Kidney glomerular epithelial cell (primary cell): ENCODE measurements at regions not wholly inside any gene's neighbourhood (a gene's known extent, or its start where the extent isn't known, plus 50 kb on each side); places are given as distances from the start of the nearest gene placed in this dataset.
A peak's percentile ranks its signal among the peaks of the same experiment; 100 is the strongest.
"Not testable (repeated sequence)": the region's sequence is repeated elsewhere in the genome, so short reads cannot be mapped to it uniquely, and the experiment has no call there.

Experiments used
- DNase-seq: peaks from one replicate; lab custom pipeline; 2025; lab: John Stamatoyannopoulos, UW

DNA sequence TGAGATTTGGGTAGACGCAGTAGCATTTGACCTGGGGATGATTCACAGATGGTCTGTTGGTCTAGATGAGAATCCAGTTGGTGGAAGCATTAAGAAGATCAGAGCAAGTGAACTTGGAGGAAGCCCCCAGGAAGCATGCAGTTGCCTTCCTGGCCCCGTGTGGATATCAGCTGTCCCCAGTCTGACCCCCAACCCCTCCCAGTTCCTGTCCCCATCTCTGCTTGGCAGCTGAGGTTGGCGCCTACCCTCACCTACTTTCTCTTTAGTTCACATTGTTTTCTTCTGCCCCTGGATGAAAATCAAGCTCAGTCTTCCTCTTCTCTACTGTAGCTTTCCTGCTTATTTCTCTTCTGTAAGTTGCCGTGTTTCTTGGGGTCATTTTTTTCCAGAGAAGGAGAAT lies 227.9 kb downstream of the GATA3 start:
- DNase-seq: no peak

DNA sequence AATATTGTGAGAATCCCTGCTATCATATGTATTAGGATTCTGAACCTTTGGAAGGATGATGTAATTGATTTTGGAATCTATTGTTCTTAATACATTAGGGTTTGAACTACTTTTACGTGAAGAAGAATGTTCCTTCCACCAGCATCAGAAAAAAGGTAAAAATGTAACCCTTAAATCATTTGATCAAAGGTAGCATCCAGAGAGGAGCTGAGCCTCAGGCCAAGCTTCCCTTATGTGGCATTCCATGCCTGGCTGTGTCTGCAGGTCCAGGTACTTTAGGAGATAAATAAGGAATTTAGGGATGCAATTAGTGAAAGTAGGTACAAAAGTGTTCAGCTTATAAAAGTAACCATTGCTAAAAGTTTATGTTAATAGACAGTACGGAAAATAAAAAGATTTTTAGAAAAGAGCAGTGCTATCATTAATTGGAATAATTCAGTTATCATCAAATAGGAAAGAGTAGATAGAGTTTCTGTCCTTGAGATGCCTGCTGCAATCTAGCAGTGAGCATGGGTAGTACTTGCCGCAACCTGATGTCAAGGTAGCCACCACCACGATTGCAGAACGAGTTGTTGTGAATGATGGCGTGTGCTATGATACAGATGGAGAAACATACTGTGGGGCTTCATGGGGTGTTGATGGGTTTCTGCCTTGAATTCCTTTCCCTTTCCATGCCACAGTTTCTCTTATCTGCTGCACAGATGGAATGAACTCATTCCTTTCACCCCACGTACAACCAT lies 228.8 kb downstream of the GATA3 start:
- DNase-seq: no peak

DNA sequence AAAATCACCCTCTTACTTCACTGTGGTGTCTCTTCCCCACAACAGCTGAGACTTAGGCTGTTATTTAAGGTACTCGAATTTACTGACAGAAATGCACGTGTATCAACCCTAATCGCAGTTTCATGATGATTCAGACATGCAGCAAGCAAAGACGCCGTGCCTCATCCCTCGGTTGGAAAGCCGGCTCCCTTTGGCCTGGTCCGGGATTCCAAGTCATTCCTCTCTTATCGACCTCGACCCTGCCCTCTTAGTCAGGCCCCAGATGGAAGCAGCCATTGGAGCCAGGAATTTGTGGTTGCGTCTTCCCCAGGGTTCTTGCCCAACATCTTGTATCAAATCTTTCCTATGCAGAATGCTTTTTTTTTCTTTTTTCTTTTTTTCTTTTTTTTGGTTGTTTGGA lies 229.5 kb downstream of the GATA3 start:
- DNase-seq: no peak

DNA sequence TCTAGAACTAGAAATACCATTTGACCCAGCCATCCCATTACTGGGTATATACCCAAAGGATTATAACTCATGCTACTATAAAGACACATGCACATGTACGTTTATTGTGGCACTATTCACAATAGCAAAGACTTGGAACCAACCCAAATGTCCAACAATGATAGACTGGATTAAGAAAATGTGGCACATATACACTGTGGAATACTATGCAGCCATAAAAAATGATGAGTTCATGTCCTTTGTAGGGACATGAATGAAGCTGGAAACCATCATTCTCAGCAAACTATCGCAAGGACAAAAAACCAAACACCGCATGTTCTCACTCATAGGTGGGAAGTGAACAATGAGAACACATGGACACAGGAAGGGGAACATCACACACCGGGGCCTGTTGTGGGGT lies 231.5 kb downstream of the GATA3 start:
- not testable (repeated sequence) for DNase-seq

DNA sequence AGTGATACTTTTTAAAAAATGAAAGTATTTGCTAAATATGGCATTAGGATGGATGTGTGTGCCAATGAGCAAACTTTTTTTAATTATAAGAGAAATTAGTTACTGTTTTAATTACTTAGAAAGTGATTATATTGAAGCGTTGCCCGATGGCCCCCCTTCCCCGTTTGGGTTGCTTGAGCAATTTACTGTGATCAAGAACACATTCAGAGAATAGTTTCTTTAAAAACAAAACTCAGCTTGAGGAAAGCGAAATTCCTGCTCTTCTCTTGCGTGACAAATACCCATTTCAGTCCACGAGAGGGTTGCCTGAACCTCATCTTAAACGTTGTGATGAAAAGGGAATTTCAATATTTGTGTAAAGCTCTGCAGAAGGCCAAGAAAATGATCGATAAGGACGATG lies 234.1 kb downstream of the GATA3 start:
- DNase-seq: no peak

DNA sequence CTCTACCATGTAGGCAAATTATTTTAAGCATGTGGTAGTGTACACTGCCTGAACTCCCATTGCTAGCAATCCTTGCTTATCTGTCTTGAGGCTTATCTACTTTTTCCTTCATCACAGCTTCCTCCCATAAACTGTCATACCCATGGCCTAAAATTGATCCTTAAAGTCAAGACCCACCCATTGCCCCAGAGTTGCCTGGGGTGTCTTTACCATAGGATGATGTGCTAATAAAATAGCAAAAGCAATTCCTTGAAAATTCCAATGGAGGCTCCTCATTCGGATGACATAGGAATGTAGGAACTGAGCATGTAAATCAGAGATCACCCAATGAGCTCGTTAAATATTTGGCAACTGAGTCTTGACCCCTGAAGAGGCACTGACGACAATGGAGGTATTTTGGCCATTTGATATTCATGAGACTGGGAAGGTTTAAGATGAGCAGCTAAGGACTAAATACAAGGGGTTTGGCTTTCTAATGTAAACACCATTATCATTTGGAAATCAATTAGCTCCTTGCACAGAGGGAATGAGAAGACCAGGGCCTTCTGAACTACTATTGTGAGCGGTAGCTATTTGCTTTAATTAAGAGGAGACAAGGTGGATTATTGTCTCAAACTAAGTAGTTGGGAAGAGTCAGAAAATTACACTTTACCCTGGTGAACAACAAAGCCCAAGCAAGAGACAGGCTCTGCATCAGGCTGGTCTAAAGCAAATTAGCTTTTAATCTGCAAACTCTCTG lies 234.9 kb downstream of the GATA3 start:
- no peak for DNase-seq

DNA sequence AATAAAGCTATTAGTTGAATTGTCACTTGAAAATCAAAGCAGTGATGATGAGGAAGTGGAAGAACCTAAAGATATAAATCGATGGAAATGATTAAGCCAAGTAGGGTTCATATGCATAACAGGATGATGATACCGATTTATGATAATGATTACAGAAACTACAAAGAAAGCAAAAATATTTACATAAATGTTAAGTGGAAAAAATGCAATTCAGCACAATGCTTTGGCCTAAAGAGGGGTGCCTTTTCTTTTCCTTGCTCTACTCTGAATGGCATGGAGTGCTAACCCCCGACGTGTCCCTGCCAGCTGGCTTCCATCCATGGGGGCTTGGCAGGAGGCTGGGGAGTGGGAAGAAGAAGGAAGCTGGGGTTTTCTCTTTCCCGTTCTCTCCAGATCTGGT lies 240.3 kb downstream of the GATA3 start:
- DNase-seq: no peak

DNA sequence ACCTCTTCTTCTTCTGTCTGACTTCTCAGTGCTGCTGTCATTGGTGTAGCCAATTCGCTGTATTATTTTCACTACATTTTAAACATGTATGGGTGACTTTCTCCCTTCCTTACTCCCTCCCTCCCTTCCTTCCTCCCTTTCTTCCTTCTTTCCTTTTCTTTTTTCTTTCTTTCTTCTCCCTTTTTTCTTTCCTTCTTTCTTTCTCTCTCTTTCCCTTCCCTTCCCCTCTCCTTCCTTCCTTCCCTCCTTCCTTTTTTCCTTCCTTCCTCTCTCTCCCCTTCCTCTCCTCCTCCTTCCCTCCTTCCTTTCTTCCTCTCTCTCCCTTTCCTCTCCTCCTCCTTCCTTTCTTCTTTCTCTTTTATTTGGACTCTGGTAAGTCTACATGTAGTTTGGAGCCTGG lies 240.8 kb downstream of the GATA3 start:
- no peak for DNase-seq

DNA sequence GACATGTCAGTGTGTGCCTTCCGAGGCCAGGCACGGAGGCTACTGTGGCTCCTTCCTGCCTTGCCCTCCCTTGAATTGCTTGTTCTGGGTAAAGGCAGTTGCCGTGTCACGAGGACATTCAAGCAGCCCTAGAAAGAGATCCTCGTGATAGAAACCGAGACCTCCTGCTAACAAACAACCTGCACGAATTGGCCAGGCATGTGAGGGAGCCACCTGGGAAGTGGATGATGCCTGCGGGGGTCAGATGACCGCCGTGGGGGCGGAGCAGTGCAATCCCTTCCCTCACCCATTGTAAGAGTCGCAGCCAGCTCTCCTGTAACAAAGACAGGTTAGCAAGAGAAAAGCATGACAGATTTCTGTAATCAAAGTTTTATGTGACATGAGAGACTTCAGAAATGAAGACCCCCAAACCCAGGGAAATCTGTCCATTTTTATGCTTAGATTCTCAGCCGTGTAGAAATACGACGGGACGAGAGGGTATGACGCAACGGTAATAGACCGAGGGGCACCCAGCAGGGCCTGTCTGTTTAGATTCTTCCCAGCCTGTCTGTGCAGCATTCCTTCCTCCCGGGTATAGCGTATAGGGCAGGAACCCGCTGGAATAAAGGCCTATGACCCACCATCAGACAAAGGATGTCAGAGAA lies 241.7 kb downstream of the GATA3 start:
- no peak for DNase-seq

DNA sequence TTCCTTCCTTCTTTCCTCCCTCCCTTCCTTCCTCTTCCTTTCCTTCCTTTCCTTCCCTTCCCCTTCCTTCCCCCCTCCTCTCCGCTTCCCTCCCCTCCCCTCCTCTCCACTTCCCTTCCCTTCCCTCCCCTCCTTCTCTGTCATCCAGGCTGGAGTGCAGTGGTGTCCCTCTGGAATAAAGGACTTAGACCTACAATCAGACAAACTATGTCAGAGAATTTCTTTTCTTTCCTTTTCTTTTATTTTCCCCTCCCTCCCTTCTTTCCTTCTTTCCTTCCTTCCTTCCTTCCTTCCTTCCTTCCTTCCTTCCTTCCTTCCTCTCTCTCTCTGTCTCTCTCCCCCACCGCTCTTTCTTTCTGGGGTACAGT lies 242.2 kb downstream of the GATA3 start:
- no peak for DNase-seq

DNA sequence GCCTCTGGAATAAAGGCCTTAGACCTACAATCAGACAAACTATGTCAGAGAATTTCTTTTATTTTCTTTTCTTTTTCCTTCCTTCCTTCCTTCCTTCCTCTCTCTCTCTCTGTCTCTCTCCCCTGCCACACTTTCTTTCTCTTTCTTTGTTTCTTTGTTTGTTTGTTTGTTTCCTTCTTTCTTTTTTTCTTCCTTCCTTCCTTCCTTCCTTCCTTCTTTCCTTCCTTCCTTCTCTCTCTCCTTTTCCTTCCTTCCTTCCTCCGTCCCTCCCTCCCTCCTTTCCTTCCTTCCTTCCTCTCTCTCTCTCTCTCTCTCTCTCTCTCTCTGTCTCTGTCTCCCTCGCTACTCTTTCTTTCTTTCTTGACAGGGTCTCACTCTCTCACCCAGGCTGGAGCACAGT lies 242.6 kb downstream of the GATA3 start:
- no peak for DNase-seq

DNA sequence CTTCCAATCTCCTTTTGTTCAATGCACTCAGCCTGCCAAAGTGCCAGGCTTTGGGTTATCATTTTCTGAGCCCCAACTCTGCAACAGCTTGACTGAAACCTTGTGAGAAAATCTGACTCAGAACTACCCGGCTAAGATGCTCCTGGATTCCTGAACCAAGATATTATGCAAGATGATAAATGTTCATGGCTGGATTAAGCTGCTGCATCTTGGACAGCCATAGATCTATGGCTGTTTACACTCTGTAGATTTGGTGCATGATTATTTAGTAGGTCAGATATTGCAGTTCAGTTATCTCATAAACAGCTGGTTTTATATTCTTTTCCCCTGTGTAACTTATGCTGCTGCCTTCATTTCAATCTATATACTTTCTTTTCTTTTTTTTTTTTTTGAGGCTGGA lies 243.5 kb downstream of the GATA3 start:
- no peak for DNase-seq

DNA sequence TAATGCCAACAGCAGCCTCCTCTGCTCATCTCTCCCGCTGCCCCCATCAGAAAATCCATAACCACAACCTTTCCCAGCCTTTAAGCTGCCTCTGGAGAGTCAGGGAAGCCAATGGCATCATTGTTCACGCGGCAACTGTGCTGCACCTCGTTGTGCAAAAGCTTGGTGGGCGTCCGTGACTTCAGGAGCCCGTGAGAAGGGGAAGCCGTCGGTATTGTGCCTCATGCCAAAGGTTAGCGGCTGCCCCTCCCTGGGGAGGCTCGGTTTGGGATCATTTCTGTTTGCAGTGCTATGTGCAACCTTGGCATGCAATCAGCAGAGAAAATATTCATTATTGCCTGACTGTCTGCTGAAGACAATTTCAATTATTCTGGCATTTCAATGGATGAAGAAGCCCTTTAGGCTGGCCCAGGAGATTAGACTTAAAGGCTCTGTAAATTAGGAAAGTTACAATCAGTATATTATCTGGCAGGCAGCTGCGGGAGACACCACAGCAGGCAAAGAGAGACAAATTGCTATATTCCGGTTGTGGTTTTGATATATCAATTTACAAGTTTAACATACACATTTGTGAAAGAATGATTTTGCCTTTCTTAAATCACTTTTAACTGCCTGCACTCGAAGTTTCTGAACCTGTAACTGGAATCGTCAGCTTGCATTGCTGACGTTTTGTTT lies 244.5 kb downstream of the GATA3 start:
- no peak for DNase-seq

DNA sequence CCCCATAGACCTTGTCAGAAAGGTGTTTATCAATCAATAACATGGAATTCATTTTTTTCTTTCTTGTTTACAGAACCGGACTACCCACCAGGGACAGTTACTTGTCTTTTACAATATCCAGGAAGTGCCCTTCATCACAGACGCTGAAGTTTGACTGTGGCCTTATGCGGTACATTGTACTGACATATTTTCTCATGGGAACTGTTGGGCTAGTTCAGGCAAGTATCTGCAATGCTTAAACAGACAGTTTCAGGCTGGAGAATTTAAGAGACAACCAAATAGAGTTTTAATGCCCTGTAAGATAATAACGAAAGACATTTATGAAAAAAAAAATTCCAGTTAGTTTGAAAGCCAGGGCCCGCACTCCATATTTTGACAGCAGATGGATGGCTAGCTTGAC lies 246.4 kb downstream of the GATA3 start:
- DNase-seq: no peak

DNA sequence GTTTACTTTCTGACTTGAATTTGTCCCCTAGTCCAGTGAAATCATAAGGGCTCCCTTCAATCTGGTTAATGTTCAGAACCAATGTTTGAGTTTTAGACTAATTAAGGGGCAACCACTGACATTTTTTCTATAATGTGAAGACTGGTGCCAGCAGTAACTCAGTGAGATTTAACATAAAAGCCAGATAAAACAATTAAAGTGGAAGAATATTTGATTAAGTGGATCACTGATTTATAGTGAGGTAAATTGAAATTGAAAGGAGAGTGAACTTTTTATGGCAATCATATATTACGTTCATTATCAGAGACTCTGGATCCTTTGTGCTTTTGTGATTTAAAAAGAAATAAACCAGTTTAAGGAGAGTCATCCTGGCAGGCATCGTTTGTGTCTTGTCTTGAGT lies 246.8 kb downstream of the GATA3 start:
- DNase-seq: no peak

DNA sequence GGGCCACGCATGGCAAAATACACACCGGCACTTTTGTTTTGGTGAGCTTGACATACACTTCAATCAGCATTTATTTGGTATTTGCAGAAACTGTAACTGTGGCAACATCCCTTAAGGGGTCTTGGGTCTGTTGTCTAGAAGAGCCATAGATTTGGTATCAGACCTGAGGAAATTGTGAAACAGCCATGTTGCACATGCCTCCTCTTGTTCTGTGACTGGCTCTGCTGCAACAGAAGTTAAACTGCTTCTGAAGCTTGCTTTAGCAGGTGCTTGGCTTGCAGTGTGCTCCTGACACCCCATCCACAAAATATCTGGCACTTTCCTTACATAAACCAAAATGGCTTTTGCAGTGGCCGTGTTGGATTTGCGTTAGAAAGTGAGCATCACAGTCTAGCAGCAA lies 247.3 kb downstream of the GATA3 start:
- no peak for DNase-seq

DNA sequence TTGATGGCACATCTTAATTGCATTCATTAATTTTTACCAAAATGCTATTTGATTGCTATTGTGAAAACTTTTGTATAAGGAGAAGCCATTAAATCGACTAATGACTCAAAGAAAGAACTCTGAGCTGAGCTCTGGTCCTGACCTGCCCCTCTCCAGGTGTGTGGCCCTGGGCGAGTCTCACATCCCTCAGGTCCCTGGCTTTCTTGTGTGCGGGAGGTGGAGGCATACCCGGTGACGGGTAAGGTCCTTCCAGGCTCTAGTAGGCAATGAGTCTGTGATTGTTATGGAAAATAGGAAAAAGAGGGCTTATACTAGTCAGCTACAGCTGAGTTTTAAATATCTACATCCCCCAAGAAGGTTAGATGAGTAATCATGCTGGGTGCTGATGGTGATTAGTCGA lies 248.1 kb downstream of the GATA3 start:
- DNase-seq: no peak

DNA sequence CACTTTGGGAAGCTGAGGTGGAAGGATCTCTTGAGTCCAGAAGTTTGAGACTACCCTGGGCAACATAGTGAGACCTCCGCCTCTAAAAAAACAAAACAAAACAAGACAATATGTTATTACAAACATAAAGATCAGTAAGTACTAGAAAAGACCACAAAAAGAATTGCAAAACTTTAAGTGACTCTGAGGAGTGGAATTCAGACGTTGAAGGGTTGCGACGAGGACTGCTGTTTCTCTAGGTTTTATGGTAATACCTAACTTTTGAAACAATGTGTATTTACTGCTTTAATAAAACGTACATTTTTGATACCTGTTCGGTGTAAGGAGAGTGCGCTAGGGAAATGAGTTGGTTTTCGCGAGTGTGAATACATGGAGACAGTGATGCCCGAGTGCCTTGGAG lies 250.4 kb downstream of the GATA3 start:
- DNase-seq: no peak

DNA sequence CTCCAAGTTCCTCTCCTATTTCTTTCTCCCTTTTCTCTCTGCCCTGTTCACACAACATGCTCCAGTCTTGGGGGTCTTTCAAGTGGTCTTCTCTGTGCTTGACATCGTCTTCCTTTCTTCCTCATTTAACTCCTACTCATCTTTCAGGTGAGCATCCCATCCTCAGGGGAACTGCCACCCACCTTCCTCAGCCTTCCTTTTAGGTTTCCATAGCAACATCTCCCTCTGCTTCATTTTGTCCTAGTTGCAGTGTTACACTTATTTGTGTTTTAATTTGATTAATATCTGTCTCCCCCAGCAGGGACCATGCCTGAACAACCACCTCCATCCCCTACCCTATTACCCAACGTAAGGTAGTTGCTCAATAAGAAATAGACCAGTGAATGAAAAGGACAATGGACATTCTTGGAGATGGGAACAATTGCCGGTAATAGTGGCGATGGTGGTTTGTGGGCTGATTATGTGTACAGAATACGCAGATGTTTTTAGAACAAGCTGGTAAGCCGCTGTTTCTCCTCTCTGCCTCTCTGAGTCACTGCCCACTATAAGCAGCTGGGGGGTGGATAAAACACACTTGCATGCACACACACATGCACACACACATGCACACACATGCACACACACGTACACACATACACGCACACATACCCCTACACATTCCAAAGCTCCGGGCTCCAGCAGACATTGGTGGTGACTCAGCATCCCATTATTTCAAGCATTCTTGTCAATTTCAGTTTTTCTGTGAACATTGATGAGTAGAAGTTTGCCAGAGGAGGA lies 251.6 kb downstream of the GATA3 start:
- peak; percentile 15 for DNase-seq

DNA sequence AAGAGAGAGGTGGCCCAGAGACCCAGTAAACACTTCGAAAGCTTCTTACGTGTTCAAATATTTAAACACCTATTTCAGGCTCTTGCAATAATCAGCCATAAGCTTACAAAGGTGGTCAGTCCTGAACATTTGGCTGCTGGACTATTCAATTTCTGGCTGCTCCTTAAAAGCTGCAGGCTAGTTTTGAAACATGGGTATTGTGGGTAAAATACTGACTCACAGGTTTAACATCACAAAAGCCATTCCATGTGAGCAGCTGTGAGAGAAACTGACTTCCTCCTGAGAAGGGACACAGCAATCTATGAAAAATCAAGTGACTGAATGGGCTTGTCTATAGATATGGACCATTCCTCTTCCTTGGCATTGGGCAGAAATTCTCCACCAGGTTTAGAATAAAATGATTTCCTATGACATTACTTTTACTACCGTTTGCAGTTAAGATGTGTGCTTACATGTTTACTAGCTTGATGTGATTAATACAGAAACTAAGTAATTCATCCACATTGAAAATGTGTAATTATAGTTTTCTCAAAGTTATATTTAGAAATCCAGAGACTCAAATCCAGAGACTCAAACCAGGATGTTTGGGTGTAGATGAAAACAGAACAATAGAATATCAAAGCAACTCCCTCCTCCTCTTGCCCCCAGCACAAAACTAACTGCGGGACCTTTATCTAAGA lies 252.3 kb downstream of the GATA3 start:
- DNase-seq: no peak

DNA sequence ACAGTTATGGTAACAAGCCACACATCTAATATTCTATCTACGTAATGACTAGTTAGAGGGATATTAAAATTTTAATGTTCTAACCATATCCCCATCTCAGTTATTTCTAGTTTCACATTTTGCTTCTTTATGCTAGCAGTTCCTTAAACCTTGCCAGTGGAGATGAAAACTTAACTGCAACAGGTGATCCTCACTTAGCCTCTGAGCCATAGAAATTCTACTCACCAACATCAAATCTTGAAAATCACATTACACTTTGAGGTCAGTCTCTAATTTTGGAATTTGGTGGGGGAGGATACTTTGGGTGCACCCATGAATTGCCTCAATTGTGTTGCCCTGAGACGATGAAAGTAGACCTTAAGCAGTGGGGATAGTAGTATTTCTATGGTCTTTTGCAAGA lies 256.4 kb downstream of the GATA3 start:
- no peak for DNase-seq
